ENCODE measurements at regions not wholly inside any gene's neighbourhood (a gene's known extent, or its start where the extent isn't known, plus 50 kb on each side); places are given as distances from the start of the nearest gene placed in this dataset.

DNA sequence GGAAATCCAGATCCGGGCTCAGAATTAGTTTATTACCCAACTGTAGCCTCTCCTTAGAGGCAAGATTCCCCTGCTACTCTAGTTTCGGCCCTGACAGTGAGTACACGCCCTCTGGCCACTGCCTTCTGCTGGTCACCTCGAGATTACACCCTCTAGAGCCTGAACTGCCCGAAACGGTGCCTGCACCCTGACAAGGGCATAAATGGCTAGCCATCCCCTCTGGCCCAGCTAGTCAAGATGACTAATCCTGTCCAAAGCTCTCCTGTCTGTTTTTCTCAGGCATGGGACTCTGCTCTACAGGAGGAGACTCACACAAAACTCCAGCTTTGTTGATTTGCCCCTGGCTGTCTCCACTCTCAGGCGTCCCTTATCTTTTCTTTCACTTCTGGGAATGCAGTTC lies 150.5 kb upstream of the UBE2E2 start:
- Histone ChIP-seq H3K27ac (ENCODE audit: low read depth in 1 of 2, low read length in 2 of 2) (no peak overlapping the region), H3K9me3 (ENCODE audit: control insufficient read depth, low read length) (no peaks in the 10 kb centered on the region), H3K4me1 (ENCODE audit: control insufficient read depth in 1 of 2, insufficient read depth in 2 of 2, low read length in 2 of 2) (no peaks in the 10 kb centered on the region), H3K4me3 (ENCODE audit: low read length in 2 of 2) (no peak overlapping the region), H3K36me3 (ENCODE audit: control insufficient read depth in 1 of 2, insufficient read depth in 2 of 2, low read length in 1 of 2) (no peaks in the 10 kb centered on the region), H3K27me3 (ENCODE audit: control insufficient read depth in 1 of 2, insufficient read depth in 2 of 2, low read length in 1 of 2) (no peaks in the 10 kb centered on the region)
- intact Hi-C loops (cut with DNase I): no loop called here
- DNase-seq: no peak
- ATAC-seq (ENCODE audit: low FRiP score): no peak
- WGBS, 2 donors: 81 to 83% methylated on average over 7 of the region's 7 CpGs

DNA sequence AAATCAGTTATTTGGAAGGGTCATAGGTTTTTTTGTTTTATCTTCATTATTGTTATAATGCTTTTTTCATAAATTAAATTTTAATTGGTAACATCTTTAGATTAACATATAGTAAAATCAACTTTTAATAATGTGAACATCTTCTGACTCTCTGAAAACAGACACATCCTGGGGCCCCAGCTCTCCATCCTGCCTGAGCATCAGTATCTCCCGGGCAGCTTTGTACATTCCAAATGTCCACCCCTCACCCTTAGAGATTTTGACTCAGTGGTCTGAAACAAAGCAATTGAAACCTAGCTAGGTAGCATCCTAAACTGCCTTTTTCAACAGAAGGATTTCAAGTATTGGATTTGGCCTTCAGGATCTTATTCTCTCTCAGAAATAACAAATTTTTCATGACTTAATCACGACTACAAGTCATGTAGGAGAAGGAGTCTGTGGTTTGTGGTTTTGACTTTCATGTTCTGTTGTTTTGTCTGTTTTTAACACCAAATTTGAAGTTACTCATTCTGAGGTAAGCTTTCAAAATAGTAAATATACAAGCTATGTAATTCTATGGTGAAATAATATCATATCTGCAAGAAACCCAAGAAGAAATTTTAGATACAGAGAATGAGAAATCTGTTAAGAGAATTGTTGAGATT lies 147.3 kb upstream of the UBE2E2 start:
- intact Hi-C loops (cut with DNase I): no loop called here
- H3K9me3 ChIP-seq (ENCODE audit: control insufficient read depth, low read length): no peaks in the 10 kb centered on the region
- H3K4me3 ChIP-seq (ENCODE audit: low read length in 2 of 2): no peak overlapping the region
- H3K36me3 ChIP-seq (ENCODE audit: control insufficient read depth in 1 of 2, insufficient read depth in 2 of 2, low read length in 1 of 2): no peaks in the 10 kb centered on the region
- 73 to 76% methylated on average over 2 of the region's 2 CpGs for WGBS, 2 donors
- ATAC-seq (ENCODE audit: low FRiP score) (no peak), DNase-seq (no peak)
- H3K27me3 ChIP-seq (ENCODE audit: control insufficient read depth in 1 of 2, insufficient read depth in 2 of 2, low read length in 1 of 2): no peaks in the 10 kb centered on the region
- no peak overlapping the region for H3K27ac ChIP-seq (ENCODE audit: low read depth in 1 of 2, low read length in 2 of 2)
- no peaks in the 10 kb centered on the region for H3K4me1 ChIP-seq (ENCODE audit: control insufficient read depth in 1 of 2, insufficient read depth in 2 of 2, low read length in 2 of 2)

DNA sequence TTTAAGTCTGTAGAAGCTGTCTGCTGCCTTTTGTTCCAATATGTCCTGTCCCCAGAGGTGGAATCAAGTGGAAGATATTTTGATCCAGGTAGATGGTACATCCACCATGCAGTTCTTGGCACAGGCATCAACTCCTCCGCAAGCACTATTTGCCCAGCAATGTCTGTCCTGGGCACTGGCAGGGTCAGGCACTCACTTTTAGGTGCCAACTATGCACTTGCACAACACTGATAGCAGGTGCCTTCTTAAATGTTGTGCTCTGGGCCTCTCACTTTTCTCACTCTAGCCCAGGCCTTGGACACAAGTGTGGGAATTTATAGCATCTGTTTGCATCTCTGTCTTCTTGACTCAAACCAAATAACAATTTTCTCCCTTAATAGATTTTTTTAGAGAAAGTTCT lies 140.5 kb upstream of the UBE2E2 start:
- H3K4me1 ChIP-seq (ENCODE audit: control insufficient read depth in 1 of 2, insufficient read depth in 2 of 2, low read length in 2 of 2): no peaks in the 10 kb centered on the region
- ATAC-seq (ENCODE audit: low FRiP score) (no peak), DNase-seq (no peak)
- no peaks in the 10 kb centered on the region for H3K36me3 ChIP-seq (ENCODE audit: control insufficient read depth in 1 of 2, insufficient read depth in 2 of 2, low read length in 1 of 2)
- no peak overlapping the region for H3K27ac ChIP-seq (ENCODE audit: low read depth in 1 of 2, low read length in 2 of 2)
- intact Hi-C loops (cut with DNase I): no loop called here
- 61 to 83% methylated on average over 1 of the region's 1 CpG for WGBS, 2 donors
- no peaks in the 10 kb centered on the region for H3K27me3 ChIP-seq (ENCODE audit: control insufficient read depth in 1 of 2, insufficient read depth in 2 of 2, low read length in 1 of 2)
- H3K9me3 ChIP-seq (ENCODE audit: control insufficient read depth, low read length): no peaks in the 10 kb centered on the region
- H3K4me3 ChIP-seq (ENCODE audit: low read length in 2 of 2): no peak overlapping the region

DNA sequence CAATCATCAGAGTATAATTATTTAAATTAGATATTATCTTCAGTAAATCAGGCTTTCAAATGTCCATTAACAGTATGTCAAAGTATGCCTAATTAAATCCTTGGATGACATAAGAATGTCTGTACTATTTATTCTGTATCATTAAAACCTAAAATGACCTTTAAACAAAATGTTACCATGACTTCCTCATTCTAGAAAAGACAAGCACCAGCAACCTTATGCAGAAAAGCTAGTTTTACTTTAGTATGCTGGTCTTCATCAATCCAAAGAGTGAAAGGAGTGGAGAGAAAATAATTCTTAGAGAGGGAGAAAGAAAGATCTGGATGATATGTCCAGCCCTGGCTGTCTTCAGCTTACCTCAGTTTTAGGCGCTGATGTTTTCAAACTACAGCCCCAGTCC lies 140.1 kb upstream of the UBE2E2 start:
- 88 to 89% methylated on average over 1 of the region's 1 CpG for WGBS, 2 donors
- no peak for ATAC-seq (ENCODE audit: low FRiP score)
- intact Hi-C loops (cut with DNase I): no loop called here
- Histone ChIP-seq H3K4me1 (ENCODE audit: control insufficient read depth in 1 of 2, insufficient read depth in 2 of 2, low read length in 2 of 2) (no peaks in the 10 kb centered on the region), H3K9me3 (ENCODE audit: control insufficient read depth, low read length) (no peaks in the 10 kb centered on the region), H3K4me3 (ENCODE audit: low read length in 2 of 2) (no peak overlapping the region), H3K36me3 (ENCODE audit: control insufficient read depth in 1 of 2, insufficient read depth in 2 of 2, low read length in 1 of 2) (no peaks in the 10 kb centered on the region), H3K27ac (ENCODE audit: low read depth in 1 of 2, low read length in 2 of 2) (no peak overlapping the region), H3K27me3 (ENCODE audit: control insufficient read depth in 1 of 2, insufficient read depth in 2 of 2, low read length in 1 of 2) (no peaks in the 10 kb centered on the region)
- DNase-seq: no peak

DNA sequence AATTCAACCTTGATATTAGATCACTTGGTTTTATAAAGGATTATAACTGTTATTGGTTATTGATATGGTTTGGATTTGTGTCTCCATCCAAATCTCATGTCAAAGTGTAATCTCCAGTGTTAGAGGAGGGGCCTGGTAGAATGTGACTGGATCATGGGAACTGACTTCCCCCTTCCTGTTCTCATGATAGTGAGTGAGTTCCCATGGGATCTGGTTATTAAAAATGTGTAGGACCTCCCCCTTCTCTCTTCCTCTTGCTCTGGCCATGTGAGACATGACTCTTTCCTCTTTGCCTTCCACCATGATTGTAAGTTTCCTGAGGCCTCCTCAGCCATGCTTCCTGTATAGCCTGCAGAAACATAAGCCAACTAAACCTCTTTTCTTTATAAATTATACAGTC lies 136.0 kb upstream of the UBE2E2 start:
- intact Hi-C loops (cut with DNase I): no loop called here
- no peaks in the 10 kb centered on the region for H3K36me3 ChIP-seq (ENCODE audit: control insufficient read depth in 1 of 2, insufficient read depth in 2 of 2, low read length in 1 of 2)

DNA sequence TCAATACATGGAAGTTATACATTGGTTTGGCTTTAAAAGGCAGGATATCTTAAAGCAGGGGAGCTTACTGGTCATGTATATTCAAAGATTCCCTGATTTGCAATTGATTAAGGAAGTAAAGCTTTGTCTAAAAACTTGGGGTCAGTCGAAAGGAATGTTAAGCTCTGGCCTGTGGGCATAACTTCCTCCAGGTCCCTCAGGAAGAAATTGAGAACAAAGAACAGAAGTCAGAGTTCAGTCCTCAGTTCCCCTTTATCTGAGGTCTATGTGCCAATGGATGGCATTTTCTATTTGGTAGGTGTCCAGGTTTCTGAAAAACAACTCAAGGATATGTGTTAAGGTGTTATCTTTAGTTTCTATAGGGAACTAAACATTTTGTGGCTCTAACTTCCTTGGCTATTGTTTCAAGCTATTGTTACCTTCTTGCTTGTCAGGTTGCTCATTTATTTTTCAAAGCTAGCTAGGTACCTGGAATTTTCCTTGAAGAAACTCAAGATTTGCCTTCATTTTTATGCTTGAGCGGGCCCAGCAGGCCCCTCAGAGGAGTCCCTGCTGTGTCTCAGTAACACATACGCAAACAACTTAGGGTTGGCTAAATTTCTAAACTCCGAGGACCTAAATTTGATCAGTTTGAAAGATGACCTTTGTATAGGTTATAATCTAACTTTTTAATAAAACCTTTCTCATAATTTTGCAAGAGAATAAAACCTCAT lies 135.0 kb upstream of the UBE2E2 start:
- H3K9me3 ChIP-seq (ENCODE audit: control insufficient read depth, low read length): no peaks in the 10 kb centered on the region
- WGBS, 2 donors: 87 to 89% methylated on average over 4 of the region's 4 CpGs
- intact Hi-C loops (cut with DNase I): no loop called here
- H3K27me3 ChIP-seq (ENCODE audit: control insufficient read depth in 1 of 2, insufficient read depth in 2 of 2, low read length in 1 of 2): no peaks in the 10 kb centered on the region
- ATAC-seq (ENCODE audit: low FRiP score): no peak
- H3K27ac ChIP-seq (ENCODE audit: low read depth in 1 of 2, low read length in 2 of 2): no peak overlapping the region
- H3K4me3 ChIP-seq (ENCODE audit: low read length in 2 of 2): no peak overlapping the region
- DNase-seq: no peak
- no peaks in the 10 kb centered on the region for H3K4me1 ChIP-seq (ENCODE audit: control insufficient read depth in 1 of 2, insufficient read depth in 2 of 2, low read length in 2 of 2)
- H3K36me3 ChIP-seq (ENCODE audit: control insufficient read depth in 1 of 2, insufficient read depth in 2 of 2, low read length in 1 of 2): no peaks in the 10 kb centered on the region

More for the DNA sequence above, 136.0 kb upstream of the UBE2E2 start:
- Histone ChIP-seq H3K9me3 (ENCODE audit: control insufficient read depth, low read length) (no peaks in the 10 kb centered on the region), H3K4me3 (ENCODE audit: low read length in 2 of 2) (no peak overlapping the region), H3K4me1 (ENCODE audit: control insufficient read depth in 1 of 2, insufficient read depth in 2 of 2, low read length in 2 of 2) (no peaks in the 10 kb centered on the region), H3K27ac (ENCODE audit: low read depth in 1 of 2, low read length in 2 of 2) (no peak overlapping the region), H3K27me3 (ENCODE audit: control insufficient read depth in 1 of 2, insufficient read depth in 2 of 2, low read length in 1 of 2) (no peaks in the 10 kb centered on the region)
- DNase-seq (no peak), ATAC-seq (ENCODE audit: low FRiP score) (no peak)

DNA sequence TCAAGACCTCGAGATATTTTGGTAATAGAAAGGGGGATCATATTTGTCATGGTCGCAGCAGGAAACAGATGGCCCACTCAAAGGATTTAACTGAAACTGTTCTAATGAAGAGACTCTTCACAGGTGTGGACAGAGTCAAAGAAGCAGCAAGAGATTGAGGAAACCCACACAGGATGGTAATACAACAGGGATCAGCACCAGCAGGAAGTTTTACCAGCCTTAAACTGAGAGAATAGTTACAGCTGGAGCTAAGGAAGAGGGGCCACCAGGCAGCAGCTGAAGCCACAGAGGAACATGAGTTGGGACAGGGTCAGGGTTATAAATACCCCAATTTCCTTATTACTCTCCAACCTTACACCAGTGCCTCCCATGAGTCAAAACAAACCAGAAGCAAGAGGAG lies 131.8 kb upstream of the UBE2E2 start:
- no peak for ATAC-seq (ENCODE audit: low FRiP score)
- H3K36me3 ChIP-seq (ENCODE audit: control insufficient read depth in 1 of 2, insufficient read depth in 2 of 2, low read length in 1 of 2): no peaks in the 10 kb centered on the region
- intact Hi-C loops (cut with DNase I): no loop called here
- H3K4me3 ChIP-seq (ENCODE audit: low read length in 2 of 2): no peak overlapping the region
- H3K9me3 ChIP-seq (ENCODE audit: control insufficient read depth, low read length): no peaks in the 10 kb centered on the region
- DNase-seq: no peak
- no peaks in the 10 kb centered on the region for H3K27me3 ChIP-seq (ENCODE audit: control insufficient read depth in 1 of 2, insufficient read depth in 2 of 2, low read length in 1 of 2)
- H3K27ac ChIP-seq (ENCODE audit: low read depth in 1 of 2, low read length in 2 of 2): no peak overlapping the region
- no peaks in the 10 kb centered on the region for H3K4me1 ChIP-seq (ENCODE audit: control insufficient read depth in 1 of 2, insufficient read depth in 2 of 2, low read length in 2 of 2)
- 63 to 71% methylated on average over 2 of the region's 2 CpGs for WGBS, 2 donors

DNA sequence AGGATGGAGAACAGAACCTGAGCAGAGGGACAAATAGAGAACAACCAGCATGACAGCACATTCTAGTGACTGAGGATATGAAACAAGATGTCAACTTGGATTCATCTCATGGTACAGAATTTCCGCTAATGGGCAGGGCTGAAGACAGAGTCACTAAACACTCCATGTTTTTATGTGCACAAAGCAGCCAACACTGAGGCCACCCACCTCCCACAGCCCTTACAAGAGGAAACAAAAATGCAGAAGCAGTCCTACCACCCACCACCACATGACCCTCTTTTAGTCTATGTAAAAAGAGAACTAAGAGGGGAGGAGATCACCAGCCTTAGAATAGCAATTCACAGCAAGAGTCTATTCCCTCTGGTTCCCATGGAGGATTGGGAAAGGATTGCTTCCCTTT lies 131.4 kb upstream of the UBE2E2 start:
- Histone ChIP-seq H3K4me3 (ENCODE audit: low read length in 2 of 2) (no peak overlapping the region), H3K27me3 (ENCODE audit: control insufficient read depth in 1 of 2, insufficient read depth in 2 of 2, low read length in 1 of 2) (no peaks in the 10 kb centered on the region), H3K9me3 (ENCODE audit: control insufficient read depth, low read length) (no peaks in the 10 kb centered on the region), H3K4me1 (ENCODE audit: control insufficient read depth in 1 of 2, insufficient read depth in 2 of 2, low read length in 2 of 2) (peaks cover 0 to 2% of the 10 kb centered on the region in 2 donors), H3K27ac (ENCODE audit: low read depth in 1 of 2, low read length in 2 of 2) (no peak overlapping the region), H3K36me3 (ENCODE audit: control insufficient read depth in 1 of 2, insufficient read depth in 2 of 2, low read length in 1 of 2) (no peaks in the 10 kb centered on the region)
- intact Hi-C loops (cut with DNase I): no loop called here
- DNase-seq (peak in 1 of 2 donors; percentile 62), ATAC-seq (ENCODE audit: low FRiP score) (no peak)
- 93 to 96% methylated on average over 1 of the region's 1 CpG for WGBS, 2 donors

DNA sequence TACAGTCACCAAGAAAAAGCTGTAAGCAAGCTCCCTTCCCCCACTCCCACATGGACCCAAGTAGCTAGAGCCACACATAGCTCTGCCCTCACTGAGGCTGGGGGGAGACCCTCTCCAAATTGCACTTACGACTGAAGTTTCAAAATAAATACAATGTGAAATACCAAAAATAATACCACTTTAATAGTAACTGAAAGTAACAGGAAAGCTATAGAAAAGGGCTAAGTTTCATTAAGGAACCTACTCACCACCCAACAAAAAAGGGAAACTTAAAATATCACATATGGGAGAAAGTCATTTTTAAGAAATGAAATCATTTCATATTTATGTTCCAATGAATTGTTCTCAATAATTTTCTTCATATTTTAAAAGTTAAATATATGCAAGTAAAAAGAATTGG lies 130.4 kb upstream of the UBE2E2 start:
- DNase-seq (no peak), ATAC-seq (ENCODE audit: low FRiP score) (no peak)
- no peak overlapping the region for H3K4me3 ChIP-seq (ENCODE audit: low read length in 2 of 2)
- no peaks in the 10 kb centered on the region for H3K9me3 ChIP-seq (ENCODE audit: control insufficient read depth, low read length)
- 54 to 75% methylated on average over 1 of the region's 1 CpG for WGBS, 2 donors
- H3K36me3 ChIP-seq (ENCODE audit: control insufficient read depth in 1 of 2, insufficient read depth in 2 of 2, low read length in 1 of 2): no peaks in the 10 kb centered on the region
- no peaks in the 10 kb centered on the region for H3K27me3 ChIP-seq (ENCODE audit: control insufficient read depth in 1 of 2, insufficient read depth in 2 of 2, low read length in 1 of 2)
- H3K4me1 ChIP-seq (ENCODE audit: control insufficient read depth in 1 of 2, insufficient read depth in 2 of 2, low read length in 2 of 2): peaks cover 0 to 2% of the 10 kb centered on the region in 2 donors
- intact Hi-C loops (cut with DNase I): no loop called here
- H3K27ac ChIP-seq (ENCODE audit: low read depth in 1 of 2, low read length in 2 of 2): no peak overlapping the region

Measured in aorta (tissue), 5 donors.